Body of pancreas (tissue), 4 donors: ENCODE measurements at regions not wholly inside any gene's neighbourhood (a gene's known extent, or its start where the extent isn't known, plus 50 kb on each side); places are given as distances from the start of the nearest gene placed in this dataset. TPM values are rescaled to one million over a fixed set of nuclear protein-coding genes. Genes with fewer than 3 reads are reported as not detected.

Experiments used
- ATAC-seq: fragments of 150-250 bp; one replicate; pipeline ENCODE4 v1.9.1; 2016
- DNase-seq, 4 donors: peaks; one replicate each; pipeline ENCODE4 v3.0.0-alpha.2; 2019
- H3K27ac ChIP-seq, 4 donors: fragments of 200-600 bp; sonication (generic); 1 replicate in 3 of 4; 2 replicates in 1 of 4; pipeline versions ENCODE4 v1.5.1 to v1.6.1; 2016 to 2019; ENCODE audit warnings: mild to moderate bottlenecking in 1 of 4, mixed read lengths in 1 of 4, moderate library complexity in 1 of 4
- H3K27me3 ChIP-seq, 2 donors: fragments of 200-600 bp; sonication (generic); one replicate each; pipeline ENCODE4 v1.6.0; 2016; ENCODE audit warnings: mild to moderate bottlenecking in 1 of 2
- H3K36me3 ChIP-seq, 2 donors: fragments of 200-600 bp; sonication (generic); replicated peaks in 1 of 2; 2 replicates each; pipeline ENCODE4 v1.5.1; 2016; ENCODE audit warnings: low read depth in 2 of 2; ENCODE audit not compliant: insufficient read depth in 1 of 2
- H3K4me1 ChIP-seq: fragments of 200-600 bp; sonication (generic); one replicate; pipeline ENCODE4 v1.6.0; 2016
- H3K4me3 ChIP-seq, 2 donors: fragments of 200-600 bp; sonication (generic); 1 replicate in 1 of 2; 2 replicates in 1 of 2; pipeline ENCODE4 v1.5.1; 2016 to 2019
- H3K9me3 ChIP-seq, 3 donors: fragments of 200-600 bp; sonication (generic); 1 replicate in 2 of 3; 2 replicates in 1 of 3; pipeline ENCODE4 v1.5.1; 2016
- POLR2A ChIP-seq, 3 donors: fragments of 450-650 bp; IDR thresholded peaks; one replicate each; pipeline ENCODE4 v1.6.1; 2016; ENCODE audit warnings: antibody characterized with exemption in 3 of 3, mild to moderate bottlenecking in 2 of 3
- WGBS, 2 donors: methylation state at CpG; one replicate each; pipeline ENCODE4 v1.1.5; 2017; 5-methylcytosine and 5-hydroxymethylcytosine counted together
- intact Hi-C: fragments of 100-400 bp; cut with DNase I; formaldehyde crosslinking; loops from one replicate; pipeline ENCODE4 v1.15.1; 2023
- microRNA counts, 2 donors: library from miRNA; unstranded; fragments of <30 nt; microRNA quantifications; one replicate each; lab custom pipeline; 2017
- microRNA-seq, 2 donors: library from miRNA; unstranded; fragments of <30 nt; microRNA quantifications; one replicate each; pipeline ENCODE4, GENCODE V29; 2016; ENCODE audit warnings: borderline number of aligned reads in 2 of 2, borderline replicate concordance in 2 of 2
- small RNA-seq: library from RNA; depleted of rRNA; stranded (forward); fragments of <200 nt; gene quantifications from one replicate; pipeline ENCODE3, GENCODE V24; 2016
- TF ChIP-seq, protein P1 (sequence below), 7 experiments: fragments of 450-650 bp in 4 of 7; fragments of 200-600 bp in 3 of 7; sonication (generic) in 3 of 7; IDR thresholded peaks; one replicate each; pipeline ENCODE4 v1.5.1; 2016 to 2019; ENCODE audit warnings: antibody characterized with exemption in 7 of 7

- no peaks in the 10 kb centered on the region for H3K9me3 ChIP-seq
- intact Hi-C loops, result no loop called here
- ATAC-seq (no peak), DNase-seq (no peak)
- H3K4me1 ChIP-seq, result peaks cover 7% of the 10 kb centered on the region
- H3K27ac ChIP-seq, result no peak overlapping the region
- no peaks in the 10 kb centered on the region for H3K36me3 ChIP-seq
- no peak for TF ChIP-seq POLR2A (IDR thresholded peaks at IDR 0.05)
- TF ChIP-seq, protein P1, sequence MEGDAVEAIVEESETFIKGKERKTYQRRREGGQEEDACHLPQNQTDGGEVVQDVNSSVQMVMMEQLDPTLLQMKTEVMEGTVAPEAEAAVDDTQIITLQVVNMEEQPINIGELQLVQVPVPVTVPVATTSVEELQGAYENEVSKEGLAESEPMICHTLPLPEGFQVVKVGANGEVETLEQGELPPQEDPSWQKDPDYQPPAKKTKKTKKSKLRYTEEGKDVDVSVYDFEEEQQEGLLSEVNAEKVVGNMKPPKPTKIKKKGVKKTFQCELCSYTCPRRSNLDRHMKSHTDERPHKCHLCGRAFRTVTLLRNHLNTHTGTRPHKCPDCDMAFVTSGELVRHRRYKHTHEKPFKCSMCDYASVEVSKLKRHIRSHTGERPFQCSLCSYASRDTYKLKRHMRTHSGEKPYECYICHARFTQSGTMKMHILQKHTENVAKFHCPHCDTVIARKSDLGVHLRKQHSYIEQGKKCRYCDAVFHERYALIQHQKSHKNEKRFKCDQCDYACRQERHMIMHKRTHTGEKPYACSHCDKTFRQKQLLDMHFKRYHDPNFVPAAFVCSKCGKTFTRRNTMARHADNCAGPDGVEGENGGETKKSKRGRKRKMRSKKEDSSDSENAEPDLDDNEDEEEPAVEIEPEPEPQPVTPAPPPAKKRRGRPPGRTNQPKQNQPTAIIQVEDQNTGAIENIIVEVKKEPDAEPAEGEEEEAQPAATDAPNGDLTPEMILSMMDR (IDR thresholded peaks at IDR 0.05), result no peak
- WGBS, 2 donors, result 92 to 97% methylated on average over 1 of the region's 1 CpG
- no peaks in the 10 kb centered on the region for H3K27me3 ChIP-seq
- no peak overlapping the region for H3K4me3 ChIP-seq
Measured at GRCh38 chr5:96015709-96016108, 54.1 kb upstream of the ELL2 start.

GRCh38 chr5:96014395-96014794 lies 52.7 kb upstream of the ELL2 start:
- TF ChIP-seq POLR2A (IDR thresholded peaks at IDR 0.05), result no peak
- TF ChIP-seq, protein P1 (IDR thresholded peaks at IDR 0.05), result no peak
- DNase-seq, result no peak
- Histone ChIP-seq H3K27me3 (no peaks in the 10 kb centered on the region), H3K9me3 (no peaks in the 10 kb centered on the region), H3K27ac (no peak overlapping the region), H3K4me3 (no peak overlapping the region), H3K36me3 (no peaks in the 10 kb centered on the region), H3K4me1 (peaks cover 7% of the 10 kb centered on the region)
- WGBS, 2 donors, result 94 to 97% methylated on average over 1 of the region's 1 CpG
- intact Hi-C loops, result no loop called here
- ATAC-seq, result no peak

- H3K9me3 ChIP-seq, result no peaks in the 10 kb centered on the region
- TF ChIP-seq, protein P1 (IDR thresholded peaks at IDR 0.05), result no peak
- TF ChIP-seq POLR2A (IDR thresholded peaks at IDR 0.05), result no peak
- no peaks in the 10 kb centered on the region for H3K27me3 ChIP-seq
- no peak overlapping the region for H3K4me3 ChIP-seq
- no peak for ATAC-seq
- intact Hi-C loops, result no loop called here
- H3K27ac ChIP-seq, result no peak overlapping the region
- WGBS, 2 donors, result 90 to 95% methylated on average over 1 of the region's 1 CpG
- H3K4me1 ChIP-seq, result peaks cover 5% of the 10 kb centered on the region
- DNase-seq, result no peak
- no peaks in the 10 kb centered on the region for H3K36me3 ChIP-seq
Measured at GRCh38 chr5:96013254-96013653, 51.6 kb upstream of the ELL2 start.

- intact Hi-C loops, result no loop called here
- H3K36me3 ChIP-seq, result no peaks in the 10 kb centered on the region
- no peak for ATAC-seq
Measured at GRCh38 chr5:96012399-96012798, 50.7 kb upstream of the ELL2 start.

More at GRCh38 chr5:96012399-96012798, 50.7 kb upstream of the ELL2 start:
- no peak overlapping the region for H3K27ac ChIP-seq
- no peaks in the 10 kb centered on the region for H3K4me1 ChIP-seq
- TF ChIP-seq, protein P1 (IDR thresholded peaks at IDR 0.05), result no peak
- no peak for TF ChIP-seq POLR2A (IDR thresholded peaks at IDR 0.05)
- no peaks in the 10 kb centered on the region for H3K27me3 ChIP-seq
- no peak for DNase-seq
- no peaks in the 10 kb centered on the region for H3K9me3 ChIP-seq
- no peak overlapping the region for H3K4me3 ChIP-seq

MicroRNAs in the stretch of these regions (microRNA counts, 767-probe panel; counts per million panel counts)
- microRNA hsa-miR-583 (lab: Ali Mortazavi, UCI), result 0 to 736 counts per million in 2 donors

Small RNA genes in the stretch of these regions (microRNA-seq; reads per million reads assigned to microRNA genes)
- gene MIR583, result 0 reads per million in 2 donors

Small RNA genes in the stretch of these regions (small RNA-seq; reads per million reads assigned to genes)
- gene MIR583 (not detected), gene RNU6-524P (not detected)
